Lung (tissue), 11 donors: ENCODE measurements at regions not wholly inside any gene's neighbourhood (a gene's known extent, or its start where the extent isn't known, plus 50 kb on each side); places are given as distances from the start of the nearest gene placed in this dataset.
A peak's percentile ranks its signal among the peaks of the same experiment; 100 is the strongest.
"Not testable (repeated sequence)": the region's sequence is repeated elsewhere in the genome, so short reads cannot be mapped to it uniquely, and the experiment has no call there.

Experiments
- ATAC-seq: fragments of 200-7000 bp; cut with Tn5 transposase; one replicate; pipeline ENCODE4 v1.9.1; 2020; ENCODE audit warnings: moderate number of reproducible peaks; ENCODE audit not compliant: insufficient read depth, low FRiP score
- DNase-seq, 3 donors: peaks; one replicate each; pipeline ENCODE4 v3.0.0-alpha.2; 2013 to 2017
- H3K27ac ChIP-seq, 2 donors: one replicate each; pipeline ENCODE4 v1.5.1; 2013; ENCODE audit warnings: mild to moderate bottlenecking in 2 of 2, moderate library complexity in 2 of 2, control low read depth in 1 of 2, inconsistent platforms in 1 of 2, low read depth in 1 of 2, low read length in 1 of 2
- H3K27me3 ChIP-seq, 3 donors: one replicate each; pipeline ENCODE4 v1.5.1; 2013; ENCODE audit warnings: low read length in 2 of 3; ENCODE audit not compliant: control insufficient read depth in 3 of 3, insufficient read depth in 3 of 3
- H3K36me3 ChIP-seq, 4 donors: one replicate each; pipeline ENCODE4 v1.5.1; 2013; ENCODE audit warnings: low read length in 4 of 4, mild to moderate bottlenecking in 1 of 4, moderate library complexity in 1 of 4; ENCODE audit not compliant: control insufficient read depth in 4 of 4, insufficient read depth in 4 of 4
- H3K4me1 ChIP-seq, 5 donors: one replicate each; pipeline ENCODE4 v1.5.1; 2013; ENCODE audit warnings: low read length in 5 of 5, mild to moderate bottlenecking in 2 of 5, moderate library complexity in 1 of 5; ENCODE audit not compliant: control insufficient read depth in 5 of 5, insufficient read depth in 5 of 5
- H3K4me3 ChIP-seq: one replicate; pipeline ENCODE4 v1.5.1; 2013; ENCODE audit warnings: mild to moderate bottlenecking, control low read depth, moderate library complexity
- H3K9ac ChIP-seq, 2 donors: one replicate each; pipeline ENCODE4 v1.5.1; 2013; ENCODE audit warnings: low read length in 2 of 2, control low read depth in 1 of 2; ENCODE audit not compliant: insufficient read depth in 1 of 2
- H3K9me3 ChIP-seq, 4 donors: one replicate each; pipeline ENCODE4 v1.5.1; 2013; ENCODE audit warnings: low read length in 3 of 4, mild to moderate bottlenecking in 1 of 4, moderate library complexity in 1 of 4; ENCODE audit not compliant: control insufficient read depth in 4 of 4, insufficient read depth in 3 of 4
- WGBS, 2 donors: extraction: QIAGEN DNeasy Blood & Tissue Kit; methylation state at CpG; one replicate each; pipeline ENCODE4 v1.1.7; 2013; 5-methylcytosine and 5-hydroxymethylcytosine counted together
- TF ChIP-seq, protein P1 (sequence below): IDR thresholded peaks from 2 replicates; pipeline ENCODE4 v1.5.1; 2012; ENCODE audit warnings: mild to moderate bottlenecking; ENCODE audit errors: control extremely low read depth, extremely low read depth
- donor health status: control.
- donor health status: control.
- donor health status: Bipolar disorder and iron deficiency.
- donor health status: healthy.
- donor health status: DM: yes; HTN: yes; CAD: no.

GRCh38 chrX:40389555-40389954 lies 191.2 kb upstream of the ATP6AP2 start:
- TF ChIP-seq, protein P1, sequence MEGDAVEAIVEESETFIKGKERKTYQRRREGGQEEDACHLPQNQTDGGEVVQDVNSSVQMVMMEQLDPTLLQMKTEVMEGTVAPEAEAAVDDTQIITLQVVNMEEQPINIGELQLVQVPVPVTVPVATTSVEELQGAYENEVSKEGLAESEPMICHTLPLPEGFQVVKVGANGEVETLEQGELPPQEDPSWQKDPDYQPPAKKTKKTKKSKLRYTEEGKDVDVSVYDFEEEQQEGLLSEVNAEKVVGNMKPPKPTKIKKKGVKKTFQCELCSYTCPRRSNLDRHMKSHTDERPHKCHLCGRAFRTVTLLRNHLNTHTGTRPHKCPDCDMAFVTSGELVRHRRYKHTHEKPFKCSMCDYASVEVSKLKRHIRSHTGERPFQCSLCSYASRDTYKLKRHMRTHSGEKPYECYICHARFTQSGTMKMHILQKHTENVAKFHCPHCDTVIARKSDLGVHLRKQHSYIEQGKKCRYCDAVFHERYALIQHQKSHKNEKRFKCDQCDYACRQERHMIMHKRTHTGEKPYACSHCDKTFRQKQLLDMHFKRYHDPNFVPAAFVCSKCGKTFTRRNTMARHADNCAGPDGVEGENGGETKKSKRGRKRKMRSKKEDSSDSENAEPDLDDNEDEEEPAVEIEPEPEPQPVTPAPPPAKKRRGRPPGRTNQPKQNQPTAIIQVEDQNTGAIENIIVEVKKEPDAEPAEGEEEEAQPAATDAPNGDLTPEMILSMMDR = no peak
- Histone ChIP-seq H3K27ac (no peak overlapping the region), H3K27me3 (peaks cover 0 to 4% (median 2%) of the 10 kb centered on the region in 3 donors), H3K4me3 (no peak overlapping the region), H3K9me3 (peaks cover 0 to 7% (median 0%) of the 10 kb centered on the region in 4 donors), H3K36me3 (no peaks in the 10 kb centered on the region), H3K9ac (no peak overlapping the region), H3K4me1 (no peaks in the 10 kb centered on the region)
- DNase-seq = no peak
- ATAC-seq = no peak
- 66 to 97% methylated on average over 2 of the region's 2 CpGs for WGBS, 2 donors

GRCh38 chrX:40388441-40388840 lies 192.3 kb upstream of the ATP6AP2 start:
- Histone ChIP-seq H3K36me3 (no peaks in the 10 kb centered on the region), H3K9me3 (peaks cover 0 to 5% (median 0%) of the 10 kb centered on the region in 4 donors), H3K4me1 (no peaks in the 10 kb centered on the region), H3K27ac (no peak overlapping the region), H3K27me3 (peaks cover 0 to 4% (median 2%) of the 10 kb centered on the region in 3 donors), H3K4me3 (no peak overlapping the region), H3K9ac (no peak overlapping the region)
- TF ChIP-seq, protein P1 = no peak
- WGBS, 2 donors = 75 to 86% methylated on average over 5 of the region's 5 CpGs
- ATAC-seq (no peak), DNase-seq (no peak)

- not testable (repeated sequence) for H3K27me3 ChIP-seq, H3K9me3 ChIP-seq, H3K4me1 ChIP-seq, H3K4me3 ChIP-seq, ATAC-seq, H3K36me3 ChIP-seq, H3K27ac ChIP-seq, H3K9ac ChIP-seq
- DNase-seq = peak in 2 of 3 donors; percentile 11 to 35
- whole genome bisulfite sequencing, 2 donors = 62 to 88% methylated on average over 7 to 9 of the region's 9 CpGs
Measured at GRCh38 chrX:40387869-40388268, 192.9 kb upstream of the ATP6AP2 start.

DNA sequence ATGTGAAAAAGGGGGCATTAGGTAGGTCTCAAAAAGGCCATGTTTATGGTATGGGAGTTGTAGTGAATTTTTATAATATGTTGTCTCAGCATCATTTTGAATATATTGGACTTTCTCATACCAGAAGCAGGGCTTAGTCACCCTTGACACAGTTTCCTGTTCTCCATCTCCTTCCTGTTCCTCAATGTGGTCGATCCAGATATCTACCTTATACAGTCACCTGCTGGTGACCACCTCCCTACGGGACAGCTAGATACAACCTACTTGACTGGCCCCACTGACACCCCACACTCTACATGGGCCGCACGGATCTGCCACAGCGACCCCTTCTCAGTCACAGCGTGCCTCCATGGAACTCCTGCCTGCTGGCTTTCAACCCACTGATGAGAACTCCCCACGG lies 193.5 kb upstream of the ATP6AP2 start:
- H3K27me3 ChIP-seq, H3K4me3 ChIP-seq, H3K9ac ChIP-seq, H3K9me3 ChIP-seq, ATAC-seq, H3K36me3 ChIP-seq, H3K27ac ChIP-seq, H3K4me1 ChIP-seq, DNase-seq: not testable (repeated sequence)
- 67 to 77% methylated on average over 7 of the region's 7 CpGs for WGBS, 2 donors
